OCI-LY1 (cell line): ENCODE measurements at regions not wholly inside any gene's neighbourhood (a gene's known extent, or its start where the extent isn't known, plus 50 kb on each side); places are given as distances from the start of the nearest gene placed in this dataset.

Experiments
- H2AFZ ChIP-seq: fragments of 200-600 bp; sonication (generic), shearing (Covaris generic); 2 replicates; pipeline ENCODE4 v1.6.0; 2014; ENCODE audit warnings: antibody characterized with exemption, mild to moderate bottlenecking, low read length
- H3F3A ChIP-seq: fragments of 200-600 bp; sonication (generic), shearing (Covaris generic); 2 replicates; pipeline ENCODE4 v1.6.0; 2014; ENCODE audit warnings: mild to moderate bottlenecking, antibody characterized with exemption, low read length, moderate library complexity; ENCODE audit not compliant: insufficient read depth
- H3K27ac ChIP-seq: fragments of 200-600 bp; sonication (generic); 2 replicates; pipeline ENCODE4 v1.5.1; 2014; ENCODE audit warnings: low read length, mixed run types, mild to moderate bottlenecking, low read depth; ENCODE audit not compliant: poor library complexity, severe bottlenecking
- H3K27me3 ChIP-seq: fragments of 200-600 bp; sonication (generic); 2 replicates; pipeline ENCODE4 v1.6.0; 2014; ENCODE audit warnings: antibody characterized with exemption, mild to moderate bottlenecking, low read length, moderate library complexity; ENCODE audit not compliant: insufficient read depth
- H3K36me3 ChIP-seq: fragments of 200-600 bp; sonication (generic); 2 replicates; pipeline ENCODE4 v1.6.1; 2014; ENCODE audit warnings: mild to moderate bottlenecking, antibody characterized with exemption, low read length, moderate library complexity, mixed read lengths; ENCODE audit not compliant: insufficient read depth
- H3K4me1 ChIP-seq: fragments of 200-600 bp; sonication (generic); 2 replicates; pipeline ENCODE4 v1.5.1; 2014; ENCODE audit warnings: mild to moderate bottlenecking, low read length, moderate library complexity; ENCODE audit not compliant: insufficient read depth, severe bottlenecking
- H3K4me2 ChIP-seq: fragments of 200-600 bp; sonication (generic), shearing (Covaris generic); 2 replicates; pipeline ENCODE4 v1.6.1; 2014; ENCODE audit warnings: low read length
- H3K4me3 ChIP-seq: fragments of 200-600 bp; sonication (generic); 2 replicates; pipeline ENCODE4 v1.5.1; 2014; ENCODE audit warnings: low read length, low read depth, mild to moderate bottlenecking, mixed read lengths; ENCODE audit not compliant: poor library complexity, severe bottlenecking
- H3K79me2 ChIP-seq: fragments of 200-600 bp; shearing (Covaris generic); 2 replicates; pipeline ENCODE4 v1.6.1; 2016; ENCODE audit warnings: mixed run types, low read length, mixed read lengths; ENCODE audit not compliant: insufficient read depth
- H3K9ac ChIP-seq: fragments of 200-600 bp; sonication (generic), shearing (Covaris generic); 2 replicates; pipeline ENCODE4 v1.6.1; 2014; ENCODE audit warnings: mild to moderate bottlenecking, low read length, mixed read lengths
- H3K9me2 ChIP-seq: fragments of 200-600 bp; sonication (generic), shearing (Covaris generic); 2 replicates; pipeline ENCODE4 v1.6.1; 2014; ENCODE audit warnings: low read depth, mild to moderate bottlenecking, low read length, mixed read lengths
- H3K9me3 ChIP-seq: fragments of 200-600 bp; shearing (Covaris generic); 2 replicates; pipeline ENCODE4 v1.6.1; 2014; ENCODE audit warnings: low read length, mixed read lengths
- H4K20me1 ChIP-seq: fragments of 200-600 bp; sonication (generic), shearing (Covaris generic); 2 replicates; pipeline ENCODE4 v1.6.0; 2016; ENCODE audit warnings: mild to moderate bottlenecking, low read length; ENCODE audit not compliant: insufficient read depth
- EZH2 ChIP-seq: fragments of 200-600 bp; sonication (generic), shearing (Covaris generic); IDR thresholded peaks from 2 replicates; pipeline ENCODE4 v1.8.0; 2017; ENCODE audit warnings: borderline replicate concordance, mixed run types, mild to moderate bottlenecking, antibody characterized with exemption, low read length, moderate library complexity, mixed read lengths
- TF ChIP-seq, protein P1 (sequence below): fragments of 200-600 bp; sonication (generic), shearing (Covaris generic); IDR thresholded peaks from 2 replicates; pipeline ENCODE4 v1.5.1; 2017; ENCODE audit warnings: mild to moderate bottlenecking, antibody characterized with exemption, low read length, moderate library complexity, mixed read lengths

DNA sequence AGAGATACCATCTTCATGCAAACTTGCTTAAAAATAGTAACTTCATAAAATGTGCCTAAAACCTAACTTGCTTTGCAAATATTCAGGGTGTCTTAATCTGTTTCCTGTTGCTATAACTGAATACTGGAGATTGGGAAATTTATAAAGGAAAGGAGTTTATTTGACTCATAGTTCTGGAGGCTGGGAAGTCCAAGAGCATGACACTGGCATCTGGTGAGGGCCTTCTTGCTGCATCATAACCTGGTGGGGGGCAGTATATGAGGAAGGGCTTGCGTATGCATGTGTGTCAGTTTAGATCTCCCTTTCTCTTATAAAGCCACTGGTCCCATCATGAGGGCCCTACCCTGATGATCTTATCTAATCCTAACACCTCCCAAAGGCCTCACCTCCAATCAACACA is 166.5 kb downstream of the LPIN1 start:
- Histone ChIP-seq H3K9me2 (no peaks in the 10 kb centered on the region), H2AFZ (no peak overlapping the region), H3K36me3 (peaks cover 69% of the 10 kb centered on the region), H4K20me1 (no peaks in the 10 kb centered on the region), H3K27me3 (no peaks in the 10 kb centered on the region), H3K27ac (no peak overlapping the region), H3K79me2 (no peaks in the 10 kb centered on the region), H3F3A (no peaks in the 10 kb centered on the region), H3K9ac (no peak overlapping the region), H3K4me1 (no peaks in the 10 kb centered on the region), H3K4me3 (no peak overlapping the region), H3K4me2 (no peak overlapping the region), H3K9me3 (peaks cover 4% of the 10 kb centered on the region; the same call in 1 of the 2 replicates)
- no peak for TF ChIP-seq EZH2
- TF ChIP-seq, protein P1, sequence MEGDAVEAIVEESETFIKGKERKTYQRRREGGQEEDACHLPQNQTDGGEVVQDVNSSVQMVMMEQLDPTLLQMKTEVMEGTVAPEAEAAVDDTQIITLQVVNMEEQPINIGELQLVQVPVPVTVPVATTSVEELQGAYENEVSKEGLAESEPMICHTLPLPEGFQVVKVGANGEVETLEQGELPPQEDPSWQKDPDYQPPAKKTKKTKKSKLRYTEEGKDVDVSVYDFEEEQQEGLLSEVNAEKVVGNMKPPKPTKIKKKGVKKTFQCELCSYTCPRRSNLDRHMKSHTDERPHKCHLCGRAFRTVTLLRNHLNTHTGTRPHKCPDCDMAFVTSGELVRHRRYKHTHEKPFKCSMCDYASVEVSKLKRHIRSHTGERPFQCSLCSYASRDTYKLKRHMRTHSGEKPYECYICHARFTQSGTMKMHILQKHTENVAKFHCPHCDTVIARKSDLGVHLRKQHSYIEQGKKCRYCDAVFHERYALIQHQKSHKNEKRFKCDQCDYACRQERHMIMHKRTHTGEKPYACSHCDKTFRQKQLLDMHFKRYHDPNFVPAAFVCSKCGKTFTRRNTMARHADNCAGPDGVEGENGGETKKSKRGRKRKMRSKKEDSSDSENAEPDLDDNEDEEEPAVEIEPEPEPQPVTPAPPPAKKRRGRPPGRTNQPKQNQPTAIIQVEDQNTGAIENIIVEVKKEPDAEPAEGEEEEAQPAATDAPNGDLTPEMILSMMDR: no peak

DNA sequence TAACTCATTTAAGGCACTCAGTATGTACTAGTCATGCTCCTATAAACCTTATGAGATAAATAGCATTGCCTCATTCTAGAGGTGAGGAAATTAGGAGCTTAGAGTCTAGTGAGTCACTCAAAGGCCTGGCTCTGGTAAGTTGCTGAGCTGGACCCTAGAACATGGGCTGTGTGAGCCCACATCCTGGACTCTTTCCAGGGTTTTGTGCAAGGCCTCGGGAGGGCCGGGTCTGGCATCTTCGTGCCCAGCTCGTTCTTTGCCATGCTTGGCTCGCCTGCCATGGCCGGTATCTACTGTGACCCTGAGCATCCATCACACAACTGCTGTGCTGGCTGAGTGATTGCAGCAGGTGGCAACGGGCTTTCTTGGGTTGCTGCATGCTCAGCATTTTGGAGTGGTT is 168.0 kb downstream of the LPIN1 start:
- no peak overlapping the region for H3K4me3 ChIP-seq
- no peak overlapping the region for H3K9ac ChIP-seq
- no peaks in the 10 kb centered on the region for H4K20me1 ChIP-seq
- TF ChIP-seq EZH2: no peak
- TF ChIP-seq, protein P1: no peak
- H3F3A ChIP-seq: no peaks in the 10 kb centered on the region
- no peak overlapping the region for H2AFZ ChIP-seq
- peaks cover 4% of the 10 kb centered on the region; the same call in 1 of the 2 replicates for H3K9me3 ChIP-seq
- H3K79me2 ChIP-seq: no peaks in the 10 kb centered on the region
- no peaks in the 10 kb centered on the region for H3K27me3 ChIP-seq
- no peaks in the 10 kb centered on the region for H3K9me2 ChIP-seq
- H3K36me3 ChIP-seq: peaks cover 72% of the 10 kb centered on the region
- no peak overlapping the region for H3K4me2 ChIP-seq
- no peaks in the 10 kb centered on the region for H3K4me1 ChIP-seq
- H3K27ac ChIP-seq: no peak overlapping the region

DNA sequence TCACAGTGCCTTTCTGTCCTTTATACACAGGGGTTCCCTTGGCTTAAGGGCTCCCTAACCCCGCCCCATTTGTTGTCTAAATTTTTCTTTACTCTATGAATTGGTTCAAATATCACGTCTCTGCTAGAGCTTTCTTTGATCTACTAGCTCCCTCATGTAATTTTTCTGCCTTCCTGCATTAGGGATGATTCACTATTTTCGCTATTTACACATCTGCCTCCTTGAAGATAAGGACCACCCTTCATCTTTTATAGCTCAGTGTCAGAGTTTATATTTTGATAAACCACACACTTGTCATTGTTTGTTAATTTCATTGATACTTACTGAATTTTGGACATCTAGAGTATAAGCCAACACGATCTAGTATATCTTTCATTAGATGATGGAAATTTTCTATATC is 169.2 kb downstream of the LPIN1 start:
- H3K4me3 ChIP-seq: no peak overlapping the region
- no peaks in the 10 kb centered on the region for H3K79me2 ChIP-seq
- no peaks in the 10 kb centered on the region for H3K4me1 ChIP-seq
- peaks cover 60% of the 10 kb centered on the region for H3K36me3 ChIP-seq
- H3F3A ChIP-seq: no peaks in the 10 kb centered on the region
- no peak overlapping the region for H3K4me2 ChIP-seq
- no peak overlapping the region for H3K27ac ChIP-seq
- no peak overlapping the region for H2AFZ ChIP-seq
- no peak overlapping the region for H3K9ac ChIP-seq
- H3K9me2 ChIP-seq: no peaks in the 10 kb centered on the region
- no peaks in the 10 kb centered on the region for H4K20me1 ChIP-seq
- H3K27me3 ChIP-seq: no peaks in the 10 kb centered on the region
- peaks cover 4% of the 10 kb centered on the region; the same call in 1 of the 2 replicates for H3K9me3 ChIP-seq
- TF ChIP-seq EZH2: no peak
- TF ChIP-seq, protein P1: no peak
